Esophagus muscularis mucosa (tissue), 3 donors: ENCODE measurements at regions not wholly inside any gene's neighbourhood (a gene's known extent, or its start where the extent isn't known, plus 50 kb on each side); places are given as distances from the start of the nearest gene placed in this dataset.

Source experiments
- CTCF ChIP-seq, 3 experiments: fragments of 200-600 bp in 2 of 3; fragments of 450-650 bp in 1 of 3; sonication (generic) in 2 of 3; IDR thresholded peaks; one replicate each; pipeline ENCODE4 v1.5.1; 2017 to 2019; ENCODE audit warnings: antibody characterized with exemption in 3 of 3, mild to moderate bottlenecking in 2 of 3, moderate library complexity in 1 of 3
- POLR2A ChIP-seq: fragments of 450-650 bp; IDR thresholded peaks from one replicate; pipeline ENCODE4 v1.6.1; 2017; ENCODE audit warnings: antibody characterized with exemption, moderate library complexity, mild to moderate bottlenecking, low read depth

- TF ChIP-seq POLR2A = no peak
- no peak for TF ChIP-seq CTCF (IDR thresholded peaks at IDR 0.05)
These were observed 218.5 kb upstream of the ANKRD50 start for GRCh38 chr4:124931050-124931449.
